SK-N-SH (cell line): ENCODE measurements at regions not wholly inside any gene's neighbourhood (a gene's known extent, or its start where the extent isn't known, plus 50 kb on each side); places are given as distances from the start of the nearest gene placed in this dataset.

Experiments used
- CTCF ChIP-seq: fragments of 200-600 bp; sonication (generic); IDR thresholded peaks from 2 replicates; pipeline ENCODE4 v1.6.1; 2017; ENCODE audit warnings: antibody characterized with exemption, mild to moderate bottlenecking, moderate library complexity
- GABPA ChIP-seq: IDR thresholded peaks from 2 replicates; pipeline ENCODE4 v1.4.0; 2012; ENCODE audit warnings: low read depth, mild to moderate bottlenecking
- JUND ChIP-seq: IDR thresholded peaks from 2 replicates; pipeline ENCODE4 v1.4.0; 2012

- TF ChIP-seq GABPA (no peak), CTCF (no peak), JUND (0 out of 2 replicates have a peak, but pooled peaks have one; percentile 5)
Measured at GRCh38 chr4:138734746-138735145, 280.8 kb upstream of the NOCT start.
